ENCODE measurements at regions not wholly inside any gene's neighbourhood (a gene's known extent, or its start where the extent isn't known, plus 50 kb on each side); places are given as distances from the start of the nearest gene placed in this dataset.
"Not testable (repeated sequence)": the region's sequence is repeated elsewhere in the genome, so short reads cannot be mapped to it uniquely, and the experiment has no call there.

DNA sequence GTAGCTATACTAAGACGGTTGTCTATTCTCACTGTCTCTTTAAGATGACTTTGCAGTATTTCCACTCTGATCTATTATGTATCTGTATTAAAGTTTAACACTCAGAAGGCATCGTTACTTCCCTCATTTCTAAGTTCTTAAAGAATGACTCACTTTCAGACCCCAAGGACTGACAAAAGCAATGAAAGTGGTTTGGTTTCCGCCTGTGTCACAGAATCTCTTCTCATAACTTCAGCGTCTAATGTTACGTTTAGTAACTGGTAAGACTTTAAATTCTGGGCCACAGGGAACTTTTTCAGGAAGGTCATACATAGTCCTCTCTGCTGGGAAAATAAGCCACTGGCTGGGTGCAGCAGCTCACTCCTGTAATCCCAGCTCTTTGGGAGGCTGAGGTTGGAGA lies 892.0 kb upstream of the AUTS2 start:
- no peak for DNase-seq (ENCODE audit: low spot score)

DNA sequence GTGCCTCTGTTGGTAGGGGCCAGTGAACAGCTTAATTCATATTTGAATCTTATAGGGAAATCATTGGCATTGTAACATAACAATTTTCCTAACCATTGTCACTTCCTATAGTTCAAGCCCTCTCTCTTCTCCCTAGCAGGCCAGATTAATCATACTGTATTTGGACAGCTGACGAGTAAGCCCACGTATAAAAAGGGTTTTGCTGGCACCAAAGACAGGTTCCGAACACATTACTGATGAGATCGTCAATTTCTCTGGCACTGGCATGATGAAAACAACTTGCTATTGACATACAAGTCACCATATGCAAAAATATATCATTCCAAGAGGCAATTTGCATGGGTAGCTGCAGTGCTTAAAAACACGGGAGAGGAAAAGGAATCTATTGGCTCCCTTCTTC lies 891.1 kb upstream of the AUTS2 start:
- no peak for DNase-seq (ENCODE audit: low spot score)

DNA sequence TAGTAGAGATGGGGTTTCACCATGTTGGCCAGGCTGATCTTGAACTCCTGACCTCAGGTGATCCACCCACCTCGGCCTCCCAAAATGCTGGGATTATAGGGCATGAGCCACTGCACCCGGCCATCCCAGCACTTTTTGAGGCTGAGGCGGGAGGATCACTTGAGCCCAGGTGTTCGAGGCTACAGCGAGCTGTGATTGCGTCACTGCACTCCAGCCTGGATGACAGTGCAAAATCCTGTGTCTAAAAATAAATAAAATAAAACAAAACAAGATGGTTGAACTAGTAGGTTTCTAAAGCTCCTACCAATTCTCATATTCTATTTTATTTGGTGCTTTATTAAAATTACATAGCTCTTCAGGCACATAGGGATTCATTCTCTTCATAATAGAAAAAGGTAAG lies 890.3 kb upstream of the AUTS2 start:
- DNase-seq (ENCODE audit: low spot score): no peak

DNA sequence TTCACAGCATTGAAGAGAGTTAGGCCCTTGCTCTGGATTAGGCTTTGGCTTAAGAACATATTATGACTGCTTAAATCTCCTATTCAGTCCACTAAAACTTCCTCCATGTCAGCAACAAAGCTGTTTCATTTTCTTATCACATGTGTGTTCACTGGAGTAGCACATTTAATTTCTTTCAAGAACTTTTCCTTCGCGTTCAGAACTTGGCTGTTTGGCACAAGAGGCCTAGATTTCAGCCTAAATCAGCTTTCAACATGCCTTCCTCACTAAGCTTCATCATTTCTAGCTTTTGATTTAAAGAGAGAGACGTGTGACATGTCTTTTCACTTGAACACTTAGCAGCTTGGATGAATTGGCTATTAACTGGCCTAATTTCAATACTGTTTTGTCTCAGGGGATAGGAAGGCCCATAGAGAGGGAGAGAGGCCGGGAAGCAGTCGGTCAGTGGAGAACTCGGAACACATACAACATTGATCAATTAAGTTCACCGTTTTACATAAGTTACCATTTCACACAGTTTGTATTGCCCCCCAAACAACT lies 885.2 kb upstream of the AUTS2 start:
- DNase-seq (ENCODE audit: low spot score): no peak

DNA sequence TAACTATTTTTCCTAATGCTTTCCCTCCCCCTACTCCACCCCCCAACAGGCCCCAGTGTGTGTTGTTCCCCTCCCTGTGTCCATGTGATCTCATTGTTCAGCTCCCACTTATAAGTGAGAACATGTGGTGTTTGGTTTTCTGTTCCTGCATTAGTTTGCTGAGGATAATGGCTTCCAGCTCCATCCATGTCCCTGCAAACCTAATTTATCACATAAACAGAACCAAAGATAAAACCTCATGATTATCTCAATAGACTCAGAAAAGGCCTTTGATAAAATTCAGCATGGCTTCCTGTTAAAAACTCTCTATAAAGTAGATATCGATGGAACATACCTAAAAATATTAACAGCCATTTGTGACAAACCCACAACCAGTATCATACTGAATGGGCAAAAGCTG lies 884.1 kb upstream of the AUTS2 start:
- not testable (repeated sequence) for DNase-seq (ENCODE audit: low spot score)

DNA sequence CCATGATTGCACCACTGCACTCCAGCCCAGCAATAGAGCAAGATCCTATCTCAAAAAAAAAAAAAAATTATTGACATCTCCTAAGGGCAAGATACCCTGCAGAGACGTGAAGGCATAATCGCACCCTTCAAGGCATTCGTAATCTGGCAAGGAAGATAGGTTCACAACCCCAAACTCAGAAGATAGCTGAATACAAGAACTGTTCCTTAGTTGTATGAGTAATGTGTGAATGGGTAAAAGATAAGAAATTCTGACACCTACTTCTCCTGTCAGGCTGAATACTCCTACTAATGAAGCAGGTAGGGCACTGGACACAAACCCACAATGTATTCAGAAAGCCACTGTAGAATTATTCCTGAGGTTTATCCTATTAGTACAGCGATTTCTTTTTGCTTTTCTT lies 882.4 kb upstream of the AUTS2 start:
- no peak for DNase-seq (ENCODE audit: low spot score)

DNA sequence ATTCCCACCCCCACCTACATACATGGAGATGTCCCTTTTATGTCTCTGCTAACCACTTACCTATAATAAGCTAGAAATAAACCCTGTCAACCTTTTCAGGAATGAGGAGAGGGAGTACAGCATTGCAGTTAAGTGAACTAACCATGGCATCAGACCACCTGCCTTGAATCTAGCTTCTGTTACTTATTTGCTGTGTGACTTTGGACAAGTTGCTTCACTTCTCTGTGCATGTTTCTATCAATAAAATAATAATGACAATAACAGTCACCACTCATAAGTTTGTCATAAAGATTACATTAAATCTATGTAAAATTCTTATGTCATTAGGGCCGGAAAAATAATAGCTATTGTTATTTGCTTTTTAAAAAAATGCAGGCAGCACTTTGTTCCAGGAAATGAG lies 881.1 kb upstream of the AUTS2 start:
- DNase-seq (ENCODE audit: low spot score): no peak

DNA sequence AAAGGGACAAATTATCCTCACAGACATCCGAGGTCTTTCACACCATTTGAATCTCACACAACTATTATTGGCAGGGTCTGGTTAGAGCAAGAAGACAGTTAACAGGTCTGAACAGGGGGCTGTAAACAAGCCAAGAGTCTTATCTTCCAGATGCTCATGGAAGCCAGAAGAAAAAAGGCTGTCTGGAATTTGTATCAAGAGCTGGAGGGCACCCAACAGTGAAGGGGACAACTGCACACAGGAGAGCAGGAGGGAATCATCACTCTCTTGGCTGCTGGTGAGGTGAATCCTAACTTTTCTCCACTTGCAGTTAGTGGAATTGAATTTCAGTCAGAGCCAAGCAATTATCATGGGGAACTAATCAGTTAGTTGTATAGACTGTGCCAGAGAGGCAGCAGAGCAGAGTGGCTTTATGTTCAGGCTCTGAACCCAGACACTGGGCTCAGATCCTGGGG lies 880.2 kb upstream of the AUTS2 start:
- DNase-seq (ENCODE audit: low spot score): no peak

DNA sequence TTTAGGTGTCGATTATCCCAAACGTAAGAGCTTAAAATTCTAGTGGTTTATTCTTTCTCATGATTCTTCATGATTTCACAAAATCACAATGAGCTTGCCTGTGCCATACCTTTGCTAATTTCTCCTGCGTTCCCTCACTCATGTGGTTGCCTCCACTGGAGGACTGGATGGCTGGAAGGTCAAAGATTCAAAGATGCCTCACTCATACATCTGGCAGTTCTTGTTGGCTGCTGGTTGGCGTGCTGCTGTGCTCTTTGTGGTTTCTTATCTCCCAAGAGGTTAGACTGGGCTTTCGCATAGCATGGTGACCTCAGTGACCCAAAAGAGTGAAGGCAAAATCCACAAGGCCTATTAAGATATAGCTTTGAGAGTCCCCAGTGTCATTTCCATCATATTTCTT lies 877.6 kb upstream of the AUTS2 start:
- no peak for DNase-seq (ENCODE audit: low spot score)

DNA sequence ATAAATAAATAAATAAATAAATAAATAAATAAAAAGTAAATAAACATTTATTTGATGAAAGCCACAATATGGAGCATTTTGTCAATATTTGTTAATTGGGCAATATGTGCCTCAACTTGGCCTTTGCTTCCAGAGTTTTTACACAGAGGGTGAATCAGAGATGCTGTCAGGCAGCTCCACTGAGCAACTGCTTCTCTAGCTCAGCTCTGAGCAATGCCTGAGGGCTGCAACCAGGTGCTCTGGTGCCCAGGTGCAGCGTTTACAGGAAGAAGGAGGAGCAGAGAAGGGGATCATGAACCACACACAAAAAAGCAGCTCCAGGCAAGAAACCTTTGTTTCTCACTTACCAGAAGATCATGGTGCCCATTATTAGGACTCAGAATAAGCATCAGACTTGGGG lies 876.2 kb upstream of the AUTS2 start:
- no peak for DNase-seq (ENCODE audit: low spot score)

DNA sequence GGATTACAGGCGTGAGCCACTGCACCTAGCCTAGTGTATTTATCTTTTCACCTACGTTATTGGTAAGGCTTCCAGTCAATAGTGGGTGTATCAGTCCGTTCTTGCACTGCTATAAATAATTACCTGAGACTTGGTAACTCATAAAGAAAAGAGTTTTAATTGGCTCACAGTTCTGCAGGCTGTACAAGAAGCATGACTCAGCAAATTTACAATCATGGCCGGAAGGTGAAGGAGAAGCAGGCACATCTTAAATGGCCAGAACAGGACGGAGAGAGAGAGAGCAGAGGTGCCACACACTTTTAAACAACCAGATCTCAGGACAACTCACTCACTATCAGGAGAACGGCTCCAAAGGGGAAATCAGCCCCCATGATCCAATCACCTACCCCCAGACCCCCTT lies 873.3 kb upstream of the AUTS2 start:
- DNase-seq (ENCODE audit: low spot score): no peak

DNA sequence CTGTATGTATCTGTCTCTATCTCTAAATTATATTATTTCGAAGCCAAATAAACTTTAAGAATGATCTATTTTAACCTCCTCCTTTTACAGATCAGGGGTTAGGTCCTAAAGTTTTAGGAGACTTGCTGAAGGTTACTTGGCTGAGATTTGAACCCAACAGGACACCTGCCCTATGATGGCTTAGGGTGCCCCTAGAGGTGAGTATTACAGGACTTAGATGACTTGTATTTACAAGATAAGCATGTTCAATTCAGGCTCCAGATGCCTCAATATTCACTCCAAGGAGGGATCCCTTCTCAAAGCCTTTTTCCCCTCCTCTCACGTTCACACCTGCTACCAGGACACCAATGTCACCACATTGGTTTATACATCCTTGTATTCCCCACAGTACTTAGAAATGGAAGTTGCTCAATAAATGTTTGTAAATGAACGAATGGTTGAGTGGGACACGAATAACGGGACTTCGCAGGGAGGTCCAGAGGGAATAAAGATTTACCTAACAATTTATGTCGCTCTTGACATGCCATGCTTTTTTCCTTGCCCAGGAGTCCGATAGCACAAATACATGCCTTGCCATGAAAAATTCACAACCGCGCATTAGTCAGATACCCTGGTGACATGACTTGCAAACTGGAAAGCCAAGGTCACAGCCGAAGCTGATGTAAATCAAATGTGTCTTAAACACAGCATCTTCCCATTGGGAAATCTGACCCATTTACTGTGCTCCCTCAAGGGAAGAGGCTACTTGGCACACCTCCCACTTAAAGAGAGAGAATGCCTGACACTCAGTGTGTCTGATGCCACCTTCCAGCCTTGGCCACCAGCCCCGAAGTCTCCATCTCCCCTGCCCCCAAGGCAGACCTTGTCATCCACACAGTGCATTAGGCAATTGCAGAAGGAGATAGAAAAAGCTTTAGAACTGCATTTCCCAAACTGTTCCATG lies 872.2 kb upstream of the AUTS2 start:
- no peak for DNase-seq (ENCODE audit: low spot score)

DNA sequence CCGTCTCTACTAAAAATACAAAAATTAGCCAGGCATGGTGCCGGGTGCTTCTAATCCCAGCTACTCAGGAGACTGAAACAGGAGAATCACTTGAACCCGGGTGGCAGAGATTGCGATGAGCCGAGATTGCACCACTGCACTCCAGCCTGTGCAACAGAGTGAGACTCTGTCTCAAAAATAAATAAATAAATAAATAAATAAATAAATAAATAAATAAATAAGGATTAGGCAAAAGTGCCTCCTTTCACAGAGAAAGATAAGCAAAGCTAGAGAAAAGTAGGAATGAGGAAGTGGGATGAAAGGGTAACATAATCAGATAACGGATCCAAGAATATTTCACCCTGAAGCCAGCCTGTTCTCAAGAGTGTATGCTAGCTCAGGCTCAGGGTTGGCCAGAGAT lies 869.6 kb upstream of the AUTS2 start:
- not testable (repeated sequence) for DNase-seq (ENCODE audit: low spot score)

DNA sequence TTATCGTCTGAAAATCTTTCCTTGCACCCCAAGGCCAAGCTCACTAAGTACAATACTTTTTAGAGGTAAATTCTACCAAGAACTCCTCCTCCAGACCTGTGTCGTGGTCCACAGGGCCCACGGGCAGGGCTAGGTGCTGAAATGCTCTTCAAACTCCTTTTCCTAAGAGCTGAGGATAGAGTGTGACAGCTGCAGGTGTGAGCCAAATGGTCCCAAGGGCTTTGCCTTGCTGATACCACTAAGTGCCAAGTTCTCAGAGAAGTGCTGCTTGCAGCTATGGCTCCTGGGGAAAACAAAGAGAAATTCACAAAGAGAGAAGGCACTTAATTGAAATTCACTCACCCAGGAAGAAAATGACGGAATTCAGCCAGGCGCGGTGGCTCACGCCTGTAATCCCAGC lies 868.9 kb upstream of the AUTS2 start:
- DNase-seq (ENCODE audit: low spot score): no peak

DNA sequence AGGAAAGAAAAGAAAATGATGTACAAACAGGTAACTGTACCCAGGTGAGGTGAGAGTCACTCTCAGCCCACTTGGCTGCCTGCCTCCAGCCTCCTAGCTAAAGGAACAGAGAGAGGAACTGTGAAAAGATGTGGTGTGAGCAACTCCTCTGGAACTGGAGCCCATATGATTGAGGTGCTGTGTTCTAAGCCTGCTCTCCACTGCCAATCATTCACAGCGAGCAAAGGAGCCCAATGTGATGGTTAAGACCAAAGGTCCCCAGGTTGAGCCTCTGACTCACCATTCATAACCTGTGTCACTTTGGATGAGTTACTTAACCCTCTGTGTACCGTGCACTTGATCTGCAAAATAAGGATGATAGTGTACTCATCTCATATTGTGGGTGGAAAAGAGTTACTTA lies 868.1 kb upstream of the AUTS2 start:
- no peak for DNase-seq (ENCODE audit: low spot score)

DNA sequence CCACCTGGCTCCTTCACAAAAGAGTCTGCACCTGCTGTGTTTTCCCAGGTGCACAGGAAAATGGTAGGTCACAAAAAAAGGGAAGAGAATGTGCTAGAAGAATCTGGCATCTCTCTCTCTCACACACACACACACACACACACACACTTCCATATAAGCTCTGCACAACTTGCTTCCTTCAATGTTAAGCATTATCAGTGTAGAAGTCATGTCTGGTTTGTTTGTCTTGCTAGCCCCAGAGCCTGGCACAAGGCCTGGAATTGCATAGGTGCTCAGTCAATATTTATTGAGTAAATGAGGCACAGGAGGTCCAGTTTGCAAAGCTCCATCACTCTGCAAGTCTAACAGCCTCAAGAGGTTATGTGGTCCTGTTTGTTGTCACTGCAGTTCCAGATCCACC lies 867.3 kb upstream of the AUTS2 start:
- DNase-seq (ENCODE audit: low spot score): no peak

DNA sequence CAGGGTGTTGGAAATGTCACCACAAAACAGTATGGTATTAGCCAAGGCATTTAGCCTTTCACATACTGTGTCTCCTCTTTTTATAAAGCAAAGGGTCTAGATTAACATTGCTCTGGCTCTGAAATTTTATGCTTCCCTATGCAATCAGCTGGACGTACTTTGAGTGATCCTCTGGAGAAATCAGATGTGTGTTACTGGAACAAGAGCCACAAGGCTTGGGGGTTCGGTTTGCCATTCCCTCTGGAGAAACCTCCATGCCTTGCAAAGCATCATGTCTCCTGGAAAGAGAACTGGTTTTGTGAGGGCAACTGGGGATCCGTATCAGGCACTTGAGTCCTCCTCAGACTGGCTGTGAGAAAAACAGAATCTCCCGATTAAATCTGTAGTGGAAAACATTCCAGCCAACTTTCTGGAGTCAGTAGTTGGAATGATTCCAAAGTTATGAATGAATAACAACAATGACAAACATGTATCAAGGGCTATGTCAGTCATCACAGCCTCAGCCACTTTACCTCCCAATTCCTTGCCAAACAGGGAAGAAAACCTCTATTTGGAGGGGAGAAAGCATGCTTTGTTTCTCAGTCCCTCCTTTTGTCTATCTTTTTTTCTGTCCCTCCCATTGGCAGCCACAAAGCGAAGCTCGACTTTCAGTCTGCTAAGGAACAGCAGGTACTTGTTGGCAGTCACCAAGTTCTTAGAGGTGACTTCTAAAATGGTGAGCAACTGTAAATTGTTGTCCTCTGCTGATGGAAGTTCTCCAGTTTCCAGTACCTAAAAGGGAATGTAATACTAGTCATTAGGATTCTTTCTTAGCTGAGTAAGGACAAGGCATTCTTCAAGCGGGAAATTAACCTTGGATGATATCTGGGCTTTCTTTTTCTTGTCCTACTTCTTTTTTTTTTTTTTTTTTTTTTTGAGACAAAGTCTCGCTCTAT lies 864.8 kb upstream of the AUTS2 start:
- no peak for DNase-seq (ENCODE audit: low spot score)

DNA sequence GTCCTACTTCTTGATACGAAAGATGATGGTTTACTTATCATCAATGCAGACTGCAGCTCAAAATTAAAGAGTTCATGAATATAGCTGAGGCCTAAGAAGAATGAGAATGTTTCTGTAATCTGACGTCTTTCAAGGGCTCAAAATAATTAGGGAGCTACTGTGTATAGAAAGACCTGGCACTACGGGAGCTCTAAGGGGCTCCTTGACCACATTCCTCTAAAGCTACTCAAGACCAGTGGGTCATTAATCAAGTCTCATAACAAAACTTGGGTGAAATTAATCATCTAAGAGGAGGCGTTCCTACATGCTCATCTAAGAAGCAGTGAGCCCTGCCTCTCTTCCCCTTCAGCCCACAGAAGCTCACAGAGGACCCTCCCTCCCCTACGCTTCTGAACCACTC lies 863.8 kb upstream of the AUTS2 start:
- no peak for DNase-seq (ENCODE audit: low spot score)

DNA sequence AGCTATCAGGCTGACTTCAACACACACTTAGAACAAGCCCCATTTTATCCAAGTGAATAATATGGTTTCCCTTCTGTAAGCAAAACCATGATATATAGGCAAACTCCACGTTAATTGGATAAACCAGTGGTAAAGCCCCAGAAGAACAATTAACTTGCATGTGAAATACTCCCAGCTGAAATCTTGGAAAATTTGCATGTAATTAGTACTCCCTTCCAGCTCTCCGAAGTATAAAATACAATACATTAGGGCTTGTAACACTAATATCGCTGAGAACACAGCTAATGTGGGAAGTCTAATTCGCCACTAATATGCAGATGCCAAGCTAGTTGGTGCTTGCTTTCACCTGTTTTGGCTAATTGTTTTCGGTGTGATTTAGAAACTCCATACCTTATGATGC lies 859.0 kb upstream of the AUTS2 start:
- DNase-seq (ENCODE audit: low spot score): no peak

DNA sequence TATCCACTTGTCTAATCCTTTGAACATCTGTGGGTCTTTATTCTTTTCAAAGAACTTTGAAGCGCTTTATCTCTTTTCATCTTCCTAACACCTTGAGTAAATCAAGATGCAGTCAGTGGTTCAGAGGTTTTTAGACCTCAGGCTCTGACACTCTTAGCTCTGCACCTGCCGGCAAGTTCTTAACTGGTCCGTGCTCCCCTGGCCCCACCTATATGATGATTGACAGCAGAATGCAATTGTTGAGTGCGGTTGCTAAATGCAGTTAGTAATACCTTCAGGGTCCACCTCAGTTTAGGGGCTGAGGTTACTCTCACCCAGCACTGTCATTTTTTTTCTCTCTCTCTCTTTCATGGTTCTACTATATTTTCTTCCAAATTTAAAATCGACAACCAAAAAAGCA lies 854.2 kb upstream of the AUTS2 start:
- DNase-seq (ENCODE audit: low spot score): no peak

DNA sequence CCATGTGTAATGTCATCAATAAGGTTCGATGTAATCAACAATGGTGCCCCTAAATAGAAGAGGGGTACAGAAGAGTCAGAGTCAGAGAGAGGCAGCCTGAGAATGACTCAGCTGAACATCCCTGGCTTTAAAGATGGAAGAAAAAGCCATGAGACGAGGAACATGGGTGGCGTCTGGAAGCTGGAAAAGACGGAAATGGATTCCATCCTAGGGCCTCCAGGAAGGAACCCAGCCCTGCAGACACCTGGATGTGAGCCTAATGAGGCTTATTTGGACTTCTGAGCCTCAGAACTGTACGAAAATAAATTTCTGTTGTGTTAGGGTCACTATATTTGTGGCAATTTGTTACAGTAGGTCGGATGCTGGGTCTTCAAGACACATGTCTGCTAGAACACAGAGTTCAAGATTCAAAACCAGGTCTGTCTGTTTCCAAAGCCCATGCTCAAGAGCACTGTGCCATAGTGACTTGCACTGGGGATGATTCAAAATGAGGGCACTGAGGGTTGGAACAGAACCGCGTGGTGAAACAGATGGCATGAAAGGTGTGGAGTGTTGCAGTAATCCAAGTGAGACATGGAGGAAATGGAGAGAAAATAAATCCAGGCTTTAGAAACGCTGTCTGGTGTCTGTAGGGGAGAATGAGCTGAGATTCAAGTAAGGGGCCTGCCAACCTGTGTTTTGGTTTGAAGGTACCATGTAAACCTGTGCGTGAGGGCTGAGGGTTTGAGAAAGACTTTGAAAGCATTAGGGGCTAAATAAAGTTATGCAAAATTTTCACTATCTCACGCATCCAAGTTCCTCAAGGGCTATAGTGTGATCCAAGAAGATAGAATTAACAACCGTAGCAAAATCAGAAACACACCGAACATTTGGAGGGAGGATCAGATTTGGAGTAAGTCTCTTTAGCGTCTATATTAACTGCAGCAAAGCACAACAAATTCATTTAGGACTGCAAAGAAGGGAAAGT lies 849.1 kb upstream of the AUTS2 start:
- no peak for DNase-seq (ENCODE audit: low spot score)
